ENCODE measurements at regions not wholly inside any gene's neighbourhood (a gene's known extent, or its start where the extent isn't known, plus 50 kb on each side); places are given as distances from the start of the nearest gene placed in this dataset.
A peak's percentile ranks its signal among the peaks of the same experiment; 100 is the strongest.

GRCh38 chr6:138577151-138577915 is 78.0 kb upstream of the NHSL1 start:
- DNase-seq (ENCODE audit: low read depth) = no peak

DNA sequence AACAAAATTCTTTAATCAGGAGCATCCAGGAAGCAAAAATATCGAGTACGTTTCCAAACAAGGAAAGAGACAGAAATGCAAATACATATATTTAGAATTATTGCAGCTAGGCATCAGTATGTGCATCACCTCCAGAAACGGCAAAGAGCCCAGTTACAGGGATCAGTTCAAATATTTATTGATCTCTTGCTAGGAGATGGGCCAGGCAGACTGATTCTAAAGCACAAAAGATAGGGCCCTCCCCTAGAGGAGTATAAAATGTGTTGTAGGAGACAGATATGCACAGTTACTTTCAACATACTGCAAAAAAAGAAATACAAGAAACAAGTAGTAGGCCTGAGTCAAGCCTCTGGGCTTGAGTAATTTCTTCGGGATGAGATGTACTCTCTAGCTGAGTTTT is 80.7 kb upstream of the NHSL1 start:
- no peak for DNase-seq (ENCODE audit: low read depth)

DNA sequence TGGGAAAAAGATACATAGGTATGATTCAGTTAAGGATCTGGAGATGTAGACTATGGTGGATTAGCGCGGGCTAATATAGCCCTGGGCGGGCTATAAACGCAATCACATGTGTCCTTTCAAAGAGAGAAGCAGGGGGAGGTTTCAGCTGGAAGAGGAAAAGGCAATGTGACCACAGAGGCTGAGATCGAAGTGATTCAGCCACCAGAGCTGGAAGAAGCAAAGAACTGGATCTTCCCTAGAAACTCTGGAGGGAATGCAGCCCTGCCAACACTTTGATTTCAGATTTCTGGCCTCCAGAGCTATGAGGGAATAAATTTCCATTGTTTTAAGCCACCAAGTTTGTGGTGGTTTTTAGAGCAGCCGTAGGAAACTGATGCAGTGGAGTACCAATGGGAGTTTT is 81.5 kb upstream of the NHSL1 start:
- DNase-seq (ENCODE audit: low read depth) = no peak

GRCh38 chr6:138582573-138582972 is 83.3 kb upstream of the NHSL1 start:
- no peak for DNase-seq (ENCODE audit: low read depth)

GRCh38 chr6:138586638-138587037 is 87.3 kb upstream of the NHSL1 start:
- DNase-seq (ENCODE audit: low read depth) = no peak

GRCh38 chr6:138588805-138589434 is 89.6 kb upstream of the NHSL1 start:
- DNase-seq (ENCODE audit: low read depth) = no peak

DNA sequence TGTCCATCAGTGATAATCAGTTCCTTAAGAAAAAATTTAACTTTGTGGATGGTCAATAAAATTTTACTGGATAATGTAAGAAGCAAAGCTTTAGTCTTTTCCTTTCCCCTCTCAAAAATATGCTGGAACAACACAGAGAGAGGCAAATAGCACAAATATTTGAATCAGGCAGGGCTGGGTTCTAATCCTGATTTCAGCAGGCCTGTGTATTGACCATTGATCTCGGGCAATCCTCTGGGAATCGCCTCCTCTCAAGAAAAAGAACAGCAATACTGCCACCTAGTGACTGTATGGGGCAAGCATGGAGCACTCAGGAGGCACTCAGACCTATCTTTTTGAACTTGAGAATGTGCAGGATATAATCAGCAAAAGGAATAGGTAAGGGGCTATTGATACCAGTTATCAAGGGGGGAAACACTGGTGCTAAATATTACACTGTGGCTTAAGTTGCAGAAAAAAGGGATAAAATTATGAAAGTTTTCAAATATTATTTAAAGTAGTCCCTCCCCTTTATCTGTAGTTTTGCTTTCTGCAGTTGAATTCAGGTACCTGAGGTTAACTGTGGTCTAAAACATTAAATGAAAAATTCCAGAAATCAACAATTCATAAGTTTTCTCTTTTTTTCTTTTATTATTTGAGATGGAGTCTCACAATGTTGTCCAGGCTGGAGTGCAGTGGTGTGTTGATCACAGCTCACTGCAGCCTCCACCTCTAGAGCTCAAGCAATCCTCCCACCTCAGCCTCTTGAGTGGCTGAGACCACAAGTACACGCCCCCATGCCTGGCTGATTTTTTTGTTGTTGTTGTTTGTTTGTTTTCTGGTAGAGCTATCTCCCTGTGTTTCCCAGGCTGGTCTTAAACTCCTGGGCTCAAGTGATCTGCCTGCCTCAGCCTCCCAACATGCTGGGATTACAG is 91.8 kb upstream of the NHSL1 start:
- no peak for DNase-seq (ENCODE audit: low read depth)

GRCh38 chr6:138592749-138593123 is 93.4 kb upstream of the NHSL1 start:
- DNase-seq (ENCODE audit: low read depth) = no peak

DNA sequence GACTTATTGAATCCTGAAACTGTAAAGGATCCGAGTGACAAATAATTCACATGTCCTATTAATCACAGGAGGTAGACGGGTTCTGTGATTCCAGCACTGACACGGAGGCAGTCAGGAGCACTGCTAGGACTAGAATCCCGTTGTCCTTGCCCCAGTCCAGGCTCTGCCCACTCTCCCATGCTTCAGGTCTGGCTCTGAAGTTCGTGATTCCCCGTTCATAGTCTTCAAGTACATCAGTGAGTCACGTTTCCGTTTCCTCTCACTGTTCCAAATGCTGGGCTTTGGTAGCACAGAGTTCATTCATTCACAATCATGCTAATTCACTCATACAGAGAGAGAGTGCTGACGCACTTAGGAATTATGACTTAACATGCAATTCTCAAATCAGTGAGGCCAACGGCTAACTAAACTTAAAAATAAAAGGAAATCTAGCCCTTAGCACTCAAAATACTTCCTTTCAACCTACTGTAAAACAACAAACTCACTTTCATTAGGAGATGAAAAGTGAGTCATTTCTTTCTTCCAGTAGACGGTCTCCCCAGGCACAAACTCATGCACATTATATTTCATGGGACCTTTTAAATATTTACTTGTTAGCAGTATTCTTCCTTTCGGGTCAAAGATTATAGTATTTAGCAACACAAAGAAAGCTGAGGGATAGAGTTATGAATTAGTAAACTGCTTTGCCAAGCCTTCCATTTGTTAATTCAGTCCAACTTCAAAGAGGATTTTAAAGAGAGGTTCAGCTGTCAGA is 94.0 kb upstream of the NHSL1 start:
- peak; percentile 27 for DNase-seq (ENCODE audit: low read depth)

- DNase-seq (ENCODE audit: low read depth) = no peak
Observed at GRCh38 chr6:138593909-138594757, 94.8 kb upstream of the NHSL1 start.

DNA sequence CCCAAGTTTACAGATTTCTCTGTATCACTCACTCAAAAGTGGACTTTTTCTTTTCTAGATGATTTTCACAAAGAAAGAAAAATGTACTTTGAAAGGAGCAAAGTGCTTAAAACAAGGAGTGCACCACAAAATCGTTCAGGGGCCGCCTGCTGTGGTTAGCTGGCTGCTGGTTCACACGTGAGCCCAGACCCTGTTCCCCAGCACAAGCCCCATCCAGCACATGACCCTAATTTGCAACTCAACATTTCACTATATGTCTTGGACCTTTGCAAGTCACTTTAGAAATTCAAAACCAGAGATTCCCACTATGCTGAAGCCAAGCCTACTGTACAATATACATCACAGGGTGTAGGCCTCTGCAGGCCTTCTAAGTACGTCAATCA is 95.5 kb upstream of the NHSL1 start:
- DNase-seq (ENCODE audit: low read depth) = no peak

DNA sequence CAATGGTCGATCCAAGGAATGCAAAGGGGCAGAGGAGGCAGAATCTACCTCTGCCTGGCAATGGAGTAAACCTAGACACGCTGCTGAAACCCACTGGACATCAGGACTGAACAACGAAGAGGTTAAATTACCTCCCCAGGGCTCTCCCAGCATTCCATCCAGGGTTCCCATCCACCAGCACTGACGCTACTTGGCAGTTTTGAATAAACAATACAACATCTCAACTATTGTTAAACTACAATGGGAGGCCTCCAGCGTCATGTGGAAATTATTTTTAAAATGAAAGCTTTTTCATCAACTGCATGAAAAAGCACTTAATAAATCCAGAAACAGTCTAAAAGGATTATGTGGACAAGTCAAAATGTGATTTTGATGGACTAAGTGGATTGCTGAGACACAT is 96.8 kb upstream of the NHSL1 start:
- no peak for DNase-seq (ENCODE audit: low read depth)

- DNase-seq (ENCODE audit: low read depth) = no peak
Observed at GRCh38 chr6:138596591-138596990, 97.3 kb upstream of the NHSL1 start.

- no peak for DNase-seq (ENCODE audit: low read depth)
Observed at GRCh38 chr6:138597336-138597735, 98.0 kb upstream of the NHSL1 start.

DNA sequence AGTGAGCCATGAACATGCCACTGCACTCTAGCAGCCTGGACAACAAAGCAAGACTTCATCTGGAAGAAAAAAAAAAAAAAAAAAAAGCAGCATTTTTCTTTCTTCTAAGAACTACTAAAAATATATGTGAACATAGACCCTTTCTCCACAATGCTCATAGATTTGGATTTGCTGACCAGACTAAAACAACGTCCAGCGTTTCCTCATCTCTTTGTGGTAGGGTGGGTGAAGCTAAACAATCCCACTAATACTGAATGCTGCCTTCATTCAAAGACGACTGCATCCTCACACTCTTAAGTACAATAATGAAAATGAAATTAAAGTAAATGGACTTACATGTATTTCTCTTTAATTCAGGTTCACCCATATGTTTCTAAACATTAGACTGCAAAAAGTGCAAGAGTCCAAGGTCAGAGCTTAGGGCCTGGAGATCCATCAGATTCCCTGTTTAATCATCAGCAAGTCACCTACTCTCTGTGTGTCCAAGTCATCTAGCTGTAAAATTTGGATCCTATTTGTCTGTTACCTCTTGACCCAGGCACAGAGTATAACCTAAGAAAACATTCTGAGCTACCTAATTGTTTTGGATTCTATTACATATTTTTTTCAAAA is 99.4 kb upstream of the NHSL1 start:
- DNase-seq (ENCODE audit: low read depth) = no peak

DNA sequence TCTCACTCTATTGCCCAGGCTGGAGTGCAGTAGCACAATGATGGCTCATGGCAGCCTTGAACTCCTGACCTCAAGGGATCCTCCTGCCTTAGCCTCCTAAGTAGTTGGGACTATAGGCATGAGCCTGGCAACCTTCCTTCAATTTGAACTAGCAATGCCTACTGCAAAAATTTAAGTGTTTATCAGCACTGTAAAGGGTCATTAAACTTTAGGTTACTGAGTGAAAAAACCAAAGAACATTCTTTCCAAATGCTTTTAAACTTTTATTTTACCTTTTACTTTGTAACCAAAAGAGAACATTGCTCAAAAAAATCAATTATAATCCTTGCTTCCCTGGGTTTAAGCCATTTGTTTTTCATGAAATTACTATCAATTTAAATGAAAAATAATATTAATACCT is 101.0 kb upstream of the NHSL1 start:
- no peak for DNase-seq (ENCODE audit: low read depth)

DNA sequence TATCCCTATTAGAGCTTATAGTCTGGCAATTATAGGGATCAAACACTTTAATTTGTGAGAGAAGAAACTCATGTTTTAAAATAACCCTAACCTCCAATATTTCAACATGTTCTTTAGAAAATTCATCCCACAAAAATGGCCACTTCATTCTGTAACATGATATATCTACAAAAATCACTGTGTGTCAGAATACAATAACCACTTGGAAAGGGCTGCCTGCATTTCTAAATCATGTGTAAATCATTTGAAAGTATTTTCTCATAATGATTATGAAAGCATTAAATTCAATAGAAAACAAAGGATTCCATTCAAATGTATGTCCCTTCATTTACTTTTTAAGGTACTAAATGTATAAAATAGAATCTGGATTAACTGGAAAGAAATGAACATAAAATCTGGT is 101.4 kb upstream of the NHSL1 start:
- no peak for DNase-seq (ENCODE audit: low read depth)

- no peak for DNase-seq (ENCODE audit: low read depth)
Observed at GRCh38 chr6:138601128-138601527, 101.8 kb upstream of the NHSL1 start.

GRCh38 chr6:138605958-138606357 is 106.7 kb upstream of the NHSL1 start:
- no peak for DNase-seq (ENCODE audit: low read depth)

- no peak for DNase-seq (ENCODE audit: low read depth)
Observed at GRCh38 chr6:138607478-138608433, 108.5 kb upstream of the NHSL1 start.
